Stimulated activated CD8-positive, alpha-beta memory T cell treated with anti-CD3 and anti-CD28 coated beads, Interleukin-15, amount 100 ng/mL, for 1 hour (primary cell): ENCODE measurements at regions not wholly inside any gene's neighbourhood (a gene's known extent, or its start where the extent isn't known, plus 50 kb on each side); places are given as distances from the start of the nearest gene placed in this dataset.
"Not testable (repeated sequence)": the region's sequence is repeated elsewhere in the genome, so short reads cannot be mapped to it uniquely, and the experiment has no call there.

Experiments used
- DNase-seq: peaks from one replicate; pipeline ENCODE4 v3.0.0-alpha.2; 2020; ENCODE audit warnings: low read depth

GRCh38 chr11:38005597-38005996, 1407.6 kb upstream of the RAG2 start:
- no peak for DNase-seq

- DNase-seq: no peak
These were observed 1401.1 kb upstream of the RAG2 start for GRCh38 chr11:37999171-37999570.

DNA sequence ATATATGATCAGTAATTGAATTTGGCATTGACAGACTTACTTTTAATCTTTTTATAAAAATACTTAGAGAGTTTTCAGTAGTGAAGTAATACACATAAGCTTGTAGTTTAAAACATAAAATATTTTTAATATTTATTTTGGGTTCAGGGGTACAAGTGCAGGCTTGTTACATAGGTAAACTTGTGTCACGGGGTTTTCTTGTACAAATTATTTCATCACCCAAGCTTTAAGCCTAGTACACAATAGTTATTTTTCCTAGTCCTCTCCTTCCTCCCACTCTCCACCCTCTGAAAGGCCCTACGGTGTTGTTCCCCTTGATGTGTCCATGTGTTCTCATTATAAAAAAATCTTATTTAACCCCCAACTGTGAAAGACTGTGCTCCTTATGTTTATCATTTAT, 1397.8 kb upstream of the RAG2 start:
- no peak for DNase-seq

DNA sequence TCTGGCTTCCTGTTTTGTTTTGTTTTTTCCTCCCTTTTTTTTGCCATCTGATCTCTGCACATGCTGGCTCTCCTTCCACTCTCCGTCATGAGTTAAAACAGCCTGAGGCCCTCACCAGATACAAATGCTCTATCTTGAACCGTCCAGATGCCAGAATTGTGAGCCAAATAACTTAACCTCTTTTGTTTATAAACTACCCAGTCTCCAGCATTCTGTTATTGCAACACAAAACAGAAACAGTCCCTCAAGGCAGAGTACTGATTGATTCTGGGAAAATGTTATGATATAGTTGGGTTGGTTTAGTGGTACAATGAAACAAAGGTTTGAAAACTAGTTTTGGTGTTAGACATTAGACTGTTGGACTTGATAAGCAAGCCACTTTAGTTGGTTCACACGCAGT, 1390.0 kb upstream of the RAG2 start:
- DNase-seq: no peak

DNA sequence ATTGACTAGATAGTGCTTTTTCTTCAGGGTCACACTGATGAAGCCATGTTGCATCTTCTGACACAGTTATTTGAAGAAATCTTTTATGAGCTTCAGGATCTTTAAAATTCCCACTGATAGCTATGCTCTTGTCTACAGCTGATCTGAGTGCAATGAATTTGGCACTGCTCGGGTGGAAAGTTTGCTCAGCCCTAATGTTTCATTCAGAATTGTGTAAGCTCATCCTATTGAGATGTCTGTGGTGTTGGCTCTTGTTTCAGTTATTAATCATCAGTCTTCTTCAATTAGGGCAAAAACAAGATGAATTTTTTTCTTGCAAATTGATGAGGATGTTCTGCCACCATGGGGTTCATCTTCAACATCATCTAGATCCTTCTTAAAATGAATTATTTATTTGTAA, 1387.0 kb upstream of the RAG2 start:
- DNase-seq: no peak

GRCh38 chr11:37978647-37979046, 1380.6 kb upstream of the RAG2 start:
- no peak for DNase-seq

DNA sequence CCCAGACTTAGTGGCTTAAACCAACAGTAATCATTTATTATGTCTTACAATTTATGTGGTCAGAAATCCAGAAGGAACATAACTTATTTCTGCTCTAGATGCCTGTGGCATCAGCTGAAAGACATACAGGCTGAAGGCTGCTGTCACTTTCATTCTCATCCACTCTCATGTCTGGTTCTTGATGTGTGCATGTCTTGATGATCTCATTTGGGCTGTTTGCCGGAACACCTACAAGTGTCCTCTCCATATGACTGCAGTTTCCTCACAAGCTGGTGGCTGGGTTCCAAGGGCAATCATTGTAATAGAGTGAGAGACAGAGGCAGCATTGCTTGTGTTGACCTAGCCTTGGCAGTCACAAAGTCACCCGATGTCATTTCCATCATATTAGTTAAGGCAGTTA, 1375.9 kb upstream of the RAG2 start:
- DNase-seq: no peak

GRCh38 chr11:37972691-37973090, 1374.7 kb upstream of the RAG2 start:
- no peak for DNase-seq

DNA sequence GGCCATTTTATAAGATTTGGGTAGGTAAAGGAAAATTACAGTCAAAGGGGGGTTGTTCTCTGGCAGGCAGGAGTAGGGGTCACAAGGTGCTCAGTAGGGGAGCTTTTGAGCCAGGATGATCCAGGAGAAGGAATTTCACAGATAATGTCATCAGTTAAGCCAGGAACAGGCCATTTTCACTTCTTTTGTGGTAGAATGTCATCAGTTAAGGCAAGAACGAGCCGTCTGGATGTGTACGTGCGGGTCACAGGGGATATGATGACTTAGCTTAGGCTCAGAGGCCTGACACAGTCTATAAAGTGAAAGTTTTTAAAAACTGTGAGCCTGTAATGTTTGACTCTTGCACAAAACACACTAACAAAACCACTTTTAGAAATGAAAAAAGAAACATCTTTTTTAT, 1371.3 kb upstream of the RAG2 start:
- not testable (repeated sequence) for DNase-seq

DNA sequence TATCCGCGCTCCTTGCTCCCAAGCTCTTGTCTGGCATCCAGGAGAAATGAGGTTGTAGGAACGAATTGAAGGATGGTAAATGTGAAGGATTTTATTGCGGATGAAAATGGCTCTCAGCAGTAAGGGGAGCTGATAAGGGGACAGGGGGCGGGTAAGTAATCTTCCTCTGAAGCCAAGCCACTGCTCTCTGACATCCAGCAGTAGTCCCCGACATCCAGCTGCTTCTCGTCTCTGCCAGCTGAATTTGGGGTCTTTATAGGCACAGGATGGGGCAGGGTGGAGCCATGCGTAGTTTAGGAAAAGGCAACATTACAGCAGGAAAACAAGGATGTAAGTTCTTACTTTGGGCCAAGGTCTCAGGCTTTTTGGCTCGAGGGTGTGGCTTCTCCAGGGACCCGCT, 1370.1 kb upstream of the RAG2 start:
- no peak for DNase-seq

GRCh38 chr11:37967635-37968034, 1369.6 kb upstream of the RAG2 start:
- no peak for DNase-seq

GRCh38 chr11:37963440-37963839, 1365.4 kb upstream of the RAG2 start:
- no peak for DNase-seq

- no peak for DNase-seq
These were observed 1359.7 kb upstream of the RAG2 start for GRCh38 chr11:37957717-37958116.

GRCh38 chr11:37951996-37952395, 1354.0 kb upstream of the RAG2 start:
- no peak for DNase-seq

- no peak for DNase-seq
These were observed 1350.2 kb upstream of the RAG2 start for GRCh38 chr11:37948258-37948657.

- no peak for DNase-seq
These were observed 1349.8 kb upstream of the RAG2 start for GRCh38 chr11:37947821-37948220.

DNA sequence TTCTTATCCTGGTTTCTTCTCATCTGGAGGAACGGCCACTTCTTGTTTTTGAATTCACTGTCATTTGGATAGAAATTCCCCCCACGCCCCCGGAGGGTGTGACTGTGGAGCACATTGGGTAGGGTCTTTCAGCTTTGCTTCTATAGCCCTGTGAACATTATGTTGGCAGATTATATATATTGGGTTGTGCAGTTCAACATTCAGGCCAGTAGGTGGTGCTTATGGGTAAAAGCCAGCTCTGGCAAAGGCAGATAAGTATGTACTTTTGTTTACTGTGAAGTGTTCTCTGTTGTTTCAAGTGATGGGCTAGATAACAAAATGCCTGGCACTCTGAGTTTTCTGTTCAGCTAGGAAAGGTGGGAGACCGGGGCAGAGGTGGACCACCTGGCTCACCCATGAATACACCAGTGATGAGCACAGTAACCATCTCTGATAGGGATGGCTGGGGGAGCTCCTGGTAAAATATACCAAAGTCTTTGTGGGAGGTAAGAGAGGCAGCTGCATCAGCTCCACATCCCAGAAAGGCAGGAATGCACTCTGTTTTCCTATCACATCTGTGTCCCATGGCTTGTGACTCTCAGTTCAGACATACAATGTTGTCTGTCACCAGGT, 1348.2 kb upstream of the RAG2 start:
- no peak for DNase-seq

DNA sequence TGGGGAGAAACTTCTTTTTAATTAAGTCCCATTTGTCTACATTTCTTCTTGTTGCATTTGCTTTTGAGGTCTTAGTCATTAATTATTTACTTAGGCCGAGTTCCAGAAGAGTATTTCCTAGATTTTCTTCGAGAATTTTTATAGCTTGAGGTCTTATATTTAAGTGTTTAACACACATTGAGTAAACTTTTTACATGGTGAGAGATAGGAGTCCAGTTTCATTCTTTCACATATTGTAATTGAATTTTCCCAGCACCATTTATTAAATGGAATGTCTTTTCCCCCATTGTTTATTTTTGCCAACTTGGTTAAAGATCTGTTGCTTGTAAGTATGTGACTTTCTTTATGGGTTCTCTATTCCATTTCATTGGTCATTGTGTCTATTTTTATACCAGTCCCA, 1344.0 kb upstream of the RAG2 start:
- DNase-seq: no peak

DNA sequence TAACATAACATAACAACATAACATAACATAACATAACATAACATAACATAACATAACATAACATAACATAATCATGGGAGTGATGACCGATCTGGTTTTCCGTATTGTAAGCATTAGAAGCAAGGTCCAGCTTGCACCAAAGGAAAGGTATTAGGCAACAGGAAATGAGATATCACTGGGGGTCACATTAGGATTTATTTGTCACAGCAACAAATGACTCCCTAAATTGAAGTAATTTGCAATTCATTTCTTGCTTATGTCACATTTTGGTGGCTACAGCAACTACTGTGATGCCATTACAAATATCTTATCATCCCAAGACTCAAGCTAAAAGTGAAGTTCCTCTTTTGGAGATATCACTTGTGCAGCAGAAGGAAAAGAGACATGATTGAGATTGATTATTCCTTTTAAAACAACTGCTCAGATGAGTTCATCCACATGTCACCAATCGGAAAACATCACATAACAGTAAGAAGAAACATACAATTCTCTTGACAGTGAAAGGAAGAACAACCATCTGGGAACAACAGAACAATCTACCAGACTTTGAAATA, 1331.1 kb upstream of the RAG2 start:
- no peak for DNase-seq

DNA sequence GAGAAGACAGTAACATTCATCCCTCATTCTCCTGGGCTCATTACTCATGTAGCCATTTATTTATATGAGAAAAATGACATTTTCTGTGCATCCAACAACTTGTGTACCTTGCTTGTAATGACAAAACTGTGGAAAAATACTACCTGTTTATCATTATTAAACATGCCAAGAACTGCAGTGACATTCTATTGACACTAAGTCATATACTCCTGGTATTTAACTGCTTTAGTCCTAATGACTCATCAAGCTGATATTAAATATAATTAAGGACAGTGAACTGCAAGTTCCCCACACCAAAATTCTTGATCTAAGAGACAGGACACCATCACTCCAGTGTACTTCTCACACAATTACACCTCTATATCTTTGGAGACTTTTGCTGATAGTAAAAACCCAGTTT, 1328.7 kb upstream of the RAG2 start:
- DNase-seq: no peak

DNA sequence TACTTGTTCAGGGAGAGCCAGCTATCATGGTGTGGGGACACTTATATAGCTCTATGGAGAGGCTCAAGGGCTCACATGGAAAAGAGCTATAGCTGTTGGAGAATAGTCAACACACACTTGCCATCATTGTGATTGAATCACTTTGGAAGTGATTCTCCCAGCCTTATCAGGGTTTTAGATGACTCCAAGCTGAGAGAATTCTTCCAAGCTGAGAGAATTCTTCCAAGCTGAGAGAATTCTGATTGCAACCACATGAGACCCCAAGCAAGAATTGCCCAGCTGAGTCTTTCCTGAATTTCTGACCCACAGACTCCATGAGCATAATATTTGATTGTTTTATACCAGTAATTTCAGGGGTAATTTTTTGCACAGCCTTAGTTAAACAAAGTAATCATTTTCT, 1318.3 kb upstream of the RAG2 start:
- no peak for DNase-seq

GRCh38 chr11:37914859-37915258, 1316.8 kb upstream of the RAG2 start:
- DNase-seq: no peak

DNA sequence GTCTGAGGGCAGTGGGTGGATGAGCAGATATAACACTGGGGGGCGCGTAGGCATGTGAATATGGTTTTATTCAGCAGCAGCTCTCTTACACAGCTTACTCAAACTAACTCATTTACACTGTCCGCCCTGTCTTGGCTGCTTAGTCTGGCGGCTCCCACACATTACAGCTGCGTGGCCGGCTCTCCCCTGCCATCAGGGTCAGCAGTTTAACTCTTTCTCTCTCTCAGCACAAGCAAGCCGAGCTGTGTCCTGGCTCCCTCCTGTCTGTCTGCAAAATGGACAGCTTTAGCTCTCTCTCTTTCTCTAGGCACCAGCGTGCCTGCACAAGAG, 1310.1 kb upstream of the RAG2 start:
- DNase-seq: no peak

DNA sequence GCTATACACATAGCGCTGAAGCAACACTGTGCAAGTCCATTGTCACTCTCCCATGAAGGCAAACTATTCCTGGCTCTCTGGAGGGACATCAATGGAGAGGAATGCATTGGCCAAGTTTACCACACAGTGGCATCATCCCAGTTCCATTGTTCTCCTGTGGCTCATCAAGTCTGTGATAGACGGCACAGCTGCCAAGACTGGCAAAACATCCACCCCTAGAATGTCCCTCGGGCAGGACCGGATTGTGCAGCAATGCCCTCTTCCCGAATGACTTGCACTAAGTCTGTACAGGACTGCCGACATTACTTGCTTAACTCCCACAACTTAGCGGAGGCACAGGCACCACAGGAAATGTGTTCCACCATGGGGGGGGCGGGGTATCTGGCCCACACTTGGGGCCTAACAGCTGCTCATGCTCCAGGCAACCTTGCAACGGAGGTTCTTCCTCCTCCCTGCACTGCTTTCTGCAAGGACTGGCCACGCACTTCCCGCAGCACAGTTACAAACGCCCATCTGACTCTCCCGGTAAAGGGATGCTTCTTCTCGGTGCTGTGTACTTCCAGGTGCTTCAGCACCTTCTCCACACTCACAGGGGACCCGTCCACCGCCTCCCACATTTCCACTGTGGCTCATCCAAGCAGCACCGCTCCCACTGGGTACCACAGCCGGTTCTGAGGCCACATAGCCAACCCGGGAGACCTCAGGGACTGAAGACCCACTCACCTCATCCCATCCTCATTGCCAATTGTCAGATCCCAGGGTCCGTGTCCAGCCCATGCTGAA, 1309.6 kb upstream of the RAG2 start:
- DNase-seq: no peak
